Left lobe of liver (tissue), 2 donors: ENCODE measurements at regions not wholly inside any gene's neighbourhood (a gene's known extent, or its start where the extent isn't known, plus 50 kb on each side); places are given as distances from the start of the nearest gene placed in this dataset.

Experiments used
- ATAC-seq: fragments of 200-7000 bp; cut with Tn5 transposase; one replicate; pipeline ENCODE4 v1.9.1; 2020; ENCODE audit warnings: mild to moderate bottlenecking, moderate library complexity
- DNase-seq: peaks from one replicate; pipeline ENCODE4 v3.0.0-alpha.2; 2020; ENCODE audit warnings: low spot score
- donor health status: DM: no; HTN: no; CAD: no; lungs with moderate emphysema.
- donor health status: DM: no; HTN: yes; CAD: no.

DNA sequence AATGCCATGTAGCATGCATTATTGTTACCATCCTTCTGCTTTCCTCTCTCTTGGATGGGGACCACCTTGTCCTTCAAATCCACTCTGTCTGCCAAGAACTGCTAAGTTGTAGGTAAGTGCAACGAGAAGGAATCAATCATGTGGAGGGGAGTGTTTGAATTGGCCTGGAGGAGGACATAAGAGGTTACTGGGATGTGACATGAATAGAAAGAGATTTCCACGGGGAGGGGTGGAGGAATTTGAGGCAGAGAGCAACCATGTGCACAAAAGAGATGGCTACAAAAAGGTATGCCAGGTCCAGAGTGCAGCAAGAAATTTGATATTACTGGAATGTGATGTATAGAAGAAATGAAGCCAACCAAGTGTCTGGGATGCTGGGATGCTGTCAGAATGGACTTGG lies 648.9 kb upstream of the KLF4 start:
- no peak for ATAC-seq

DNA sequence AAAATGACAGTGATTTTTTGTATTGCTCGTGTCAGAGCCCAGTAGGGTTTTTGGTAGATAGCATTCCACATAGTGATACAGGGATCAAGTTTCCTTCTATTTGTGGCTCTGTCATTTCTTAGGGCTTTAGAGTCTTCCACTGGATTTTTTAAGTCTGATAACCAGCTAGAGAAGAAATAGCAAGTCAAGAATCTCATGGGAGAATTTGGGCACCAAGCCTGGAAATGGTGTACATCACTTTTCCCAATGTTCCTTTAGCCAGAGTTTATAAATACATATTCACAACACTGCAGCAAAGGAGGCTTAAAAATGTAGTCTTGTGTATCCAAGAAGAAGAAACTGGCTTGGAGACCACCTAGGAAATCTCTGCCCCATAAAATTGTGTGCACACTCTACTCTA lies 647.1 kb upstream of the KLF4 start:
- DNase-seq = no peak
- no peak for ATAC-seq

More for the DNA sequence above, 648.9 kb upstream of the KLF4 start:
- no peak for DNase-seq

- DNase-seq (no peak), ATAC-seq (no peak)
These were observed 645.0 kb upstream of the KLF4 start for GRCh38 chr9:108134486-108135128.

DNA sequence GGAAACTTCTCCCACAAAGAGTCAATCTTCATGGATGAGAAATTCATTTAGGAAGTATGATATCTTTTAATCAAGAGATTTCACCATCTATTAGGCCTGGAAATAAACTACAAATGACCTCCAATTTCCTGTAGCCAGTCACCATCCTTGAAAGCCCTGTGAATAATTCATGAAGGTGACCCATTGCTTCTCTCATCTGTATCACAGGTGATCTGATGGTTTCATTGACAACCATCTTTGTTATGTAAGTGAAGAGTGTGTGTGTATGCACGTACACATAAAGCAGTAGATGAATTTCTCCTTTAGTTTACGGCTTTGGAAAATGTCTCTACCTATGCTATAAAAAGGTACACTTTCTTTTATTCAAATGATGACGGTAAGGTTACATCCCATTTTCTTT lies 644.1 kb upstream of the KLF4 start:
- no peak for DNase-seq
- no peak for ATAC-seq

DNA sequence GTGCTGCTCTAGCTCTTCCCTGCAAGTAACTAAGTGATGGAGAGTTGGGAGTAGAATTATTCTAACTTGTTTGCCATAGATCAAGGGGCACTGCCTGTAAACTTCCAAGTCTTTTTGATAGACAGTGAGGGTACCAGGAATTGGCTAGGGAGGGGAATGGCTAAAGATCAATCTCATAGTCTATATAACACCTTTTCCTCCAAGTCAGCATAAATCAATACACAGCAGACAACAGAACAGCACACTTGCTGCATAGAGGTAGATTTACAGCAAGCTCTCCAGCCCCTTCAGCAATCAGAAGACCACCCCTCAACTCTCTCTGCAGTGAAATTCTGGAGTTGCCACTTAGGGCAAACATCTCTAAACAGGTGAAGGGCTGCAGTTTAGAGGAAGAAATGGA lies 643.5 kb upstream of the KLF4 start:
- ATAC-seq (no peak), DNase-seq (no peak)

GRCh38 chr9:108130905-108131304 lies 641.3 kb upstream of the KLF4 start:
- ATAC-seq (no peak), DNase-seq (no peak)

GRCh38 chr9:108125625-108126024 lies 636.1 kb upstream of the KLF4 start:
- ATAC-seq (no peak), DNase-seq (no peak)

DNA sequence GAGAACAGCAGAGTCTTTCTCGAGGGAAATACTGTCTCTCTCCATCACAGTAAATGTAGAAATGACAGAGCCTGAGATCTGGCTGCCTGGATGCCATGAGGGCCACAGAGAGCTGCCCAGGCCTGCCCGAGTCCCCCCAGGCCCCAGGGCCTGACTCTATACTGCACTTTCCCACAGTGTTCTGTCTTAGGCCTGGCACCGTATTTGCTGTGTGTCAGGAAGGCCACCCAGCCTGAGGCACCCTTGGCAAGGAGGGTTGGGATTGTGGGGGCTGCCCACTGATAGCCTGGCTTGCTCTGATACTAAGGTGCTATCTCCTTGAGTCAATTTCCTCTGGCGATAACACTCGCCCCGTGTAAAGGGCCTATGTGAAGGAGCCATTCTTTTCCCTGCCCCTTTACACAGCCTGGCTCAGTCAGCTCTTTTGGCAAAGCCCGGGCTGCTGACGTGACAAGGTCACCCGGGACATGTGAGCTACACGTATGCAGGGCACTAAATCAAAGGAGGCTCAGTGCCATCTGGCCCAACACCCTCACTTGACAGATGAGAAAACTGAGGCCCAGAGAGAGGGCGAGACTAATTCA lies 630.1 kb upstream of the KLF4 start:
- peak; percentile 15 for ATAC-seq
- no peak for DNase-seq

GRCh38 chr9:108117795-108118194 lies 628.2 kb upstream of the KLF4 start:
- ATAC-seq (no peak), DNase-seq (no peak)

DNA sequence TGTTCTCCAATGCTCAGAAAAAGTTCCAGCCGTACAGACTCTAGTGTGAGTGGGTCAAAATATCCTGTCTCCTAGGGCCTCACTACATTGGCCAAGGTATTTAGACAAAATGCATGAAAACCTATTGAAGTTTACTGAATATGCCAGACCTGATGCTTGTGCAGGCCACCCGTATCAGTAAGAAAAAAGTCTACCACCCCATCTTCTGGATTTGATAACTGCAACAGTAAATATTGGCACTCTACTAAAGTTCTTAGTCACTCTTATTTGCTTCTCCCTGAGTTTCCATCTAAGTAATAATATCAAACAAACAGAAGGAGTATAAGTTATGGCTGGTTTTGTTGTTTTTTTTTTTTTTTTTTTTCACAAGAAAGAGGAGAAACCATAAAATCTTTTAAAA lies 627.7 kb upstream of the KLF4 start:
- no peak for DNase-seq
- ATAC-seq = no peak

- DNase-seq = no peak
- no peak for ATAC-seq
These were observed 624.0 kb upstream of the KLF4 start for GRCh38 chr9:108113596-108113995.

- DNase-seq (no peak), ATAC-seq (no peak)
These were observed 620.5 kb upstream of the KLF4 start for GRCh38 chr9:108109927-108110690.

DNA sequence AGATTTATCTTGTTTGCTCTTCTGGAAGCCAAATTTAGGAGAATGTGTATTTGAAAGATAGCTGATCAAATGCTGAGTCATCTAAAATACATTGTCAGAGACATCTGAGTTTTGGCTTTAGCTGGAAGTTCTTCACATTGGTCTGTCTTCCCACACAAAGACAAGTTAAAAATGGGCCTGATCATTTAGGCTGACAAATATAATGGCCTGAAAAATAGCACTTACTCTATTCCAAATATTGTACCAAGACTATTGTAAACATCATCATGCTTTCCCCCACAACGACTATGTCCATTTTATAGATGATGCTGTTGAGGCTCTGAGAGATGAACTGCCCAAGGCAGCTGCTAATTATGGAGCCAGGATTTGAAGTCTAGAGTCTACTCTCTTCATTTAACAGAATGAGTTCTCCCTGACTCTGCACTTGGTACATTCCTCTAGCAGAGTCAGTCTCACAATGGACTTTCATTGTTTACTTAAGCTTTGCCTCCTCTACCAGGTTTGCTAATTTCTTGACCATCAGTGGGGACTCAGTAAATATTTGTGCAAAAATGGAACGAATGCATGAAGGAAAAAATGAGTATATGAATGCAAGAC lies 619.4 kb upstream of the KLF4 start:
- ATAC-seq = peak; percentile 75

DNA sequence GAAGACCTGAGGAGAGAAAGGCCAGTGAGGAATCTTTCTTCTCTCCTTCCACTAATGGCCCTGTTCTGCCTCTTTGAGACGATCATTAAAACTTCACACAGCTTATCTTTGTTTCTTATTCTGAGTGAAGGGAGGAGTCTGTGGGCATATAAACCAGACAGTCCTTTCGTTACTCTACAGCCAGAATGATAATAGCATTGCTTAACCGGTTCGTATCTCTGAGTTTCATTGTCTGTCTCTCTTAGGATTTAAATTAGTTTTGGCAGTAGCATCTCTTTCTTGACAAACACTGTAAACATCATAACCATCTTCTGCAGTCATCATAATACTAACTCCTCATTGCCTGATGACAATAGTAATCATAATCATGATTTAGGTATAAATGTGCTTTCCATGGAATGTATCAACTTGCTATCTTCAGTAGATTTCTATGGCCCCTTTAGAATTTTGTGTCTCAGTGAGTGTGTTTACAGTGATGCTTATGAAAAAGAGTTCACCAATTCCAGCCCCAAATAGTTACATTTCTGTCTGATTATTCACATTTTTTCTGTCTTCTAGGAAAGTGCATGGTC lies 618.8 kb upstream of the KLF4 start:
- ATAC-seq (no peak), DNase-seq (no peak)

More for the DNA sequence above, 619.4 kb upstream of the KLF4 start:
- no peak for DNase-seq

- no peak for DNase-seq
- no peak for ATAC-seq
These were observed 616.3 kb upstream of the KLF4 start for GRCh38 chr9:108105885-108106284.

DNA sequence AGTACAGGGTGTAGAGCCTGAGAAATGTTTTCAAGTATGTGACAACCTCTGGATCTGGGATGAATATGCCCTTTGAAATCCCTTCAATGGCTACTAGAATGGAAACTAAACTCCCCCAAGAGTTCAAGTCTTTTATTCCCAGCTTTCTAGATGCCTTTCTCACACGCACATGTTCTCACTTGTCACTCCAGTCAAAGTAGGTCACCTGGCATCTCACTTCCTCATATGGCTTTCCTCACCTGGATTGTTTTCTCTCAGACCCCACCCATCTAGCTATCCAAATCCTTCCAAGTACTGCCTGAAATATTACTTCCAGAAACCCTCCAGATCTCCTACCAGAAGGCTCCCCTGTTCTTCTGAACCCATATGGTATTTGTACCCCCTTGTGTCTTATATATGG lies 615.4 kb upstream of the KLF4 start:
- DNase-seq (no peak), ATAC-seq (no peak)

- no peak for DNase-seq
- no peak for ATAC-seq
These were observed 613.6 kb upstream of the KLF4 start for GRCh38 chr9:108103046-108103693.

GRCh38 chr9:108101410-108101809 lies 611.8 kb upstream of the KLF4 start:
- ATAC-seq (no peak), DNase-seq (no peak)

DNA sequence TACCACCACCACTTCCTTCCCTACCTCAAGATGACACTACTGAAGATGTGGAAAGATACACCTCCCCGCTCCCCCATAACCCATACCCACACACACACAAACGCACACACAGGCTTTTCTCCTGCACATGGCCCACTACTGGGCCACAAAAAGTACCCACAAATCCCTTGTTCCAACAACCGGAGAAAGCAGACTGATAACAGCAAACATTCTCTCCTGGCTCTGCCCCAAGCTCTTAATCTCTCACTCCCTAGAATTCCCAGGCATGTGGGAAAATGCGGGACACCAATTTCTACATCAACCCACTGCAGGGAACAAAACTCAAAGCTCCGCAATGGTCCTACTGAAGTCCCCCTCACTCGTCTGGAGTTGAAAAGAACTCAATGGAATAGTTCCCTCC lies 611.0 kb upstream of the KLF4 start:
- DNase-seq (no peak), ATAC-seq (no peak)

DNA sequence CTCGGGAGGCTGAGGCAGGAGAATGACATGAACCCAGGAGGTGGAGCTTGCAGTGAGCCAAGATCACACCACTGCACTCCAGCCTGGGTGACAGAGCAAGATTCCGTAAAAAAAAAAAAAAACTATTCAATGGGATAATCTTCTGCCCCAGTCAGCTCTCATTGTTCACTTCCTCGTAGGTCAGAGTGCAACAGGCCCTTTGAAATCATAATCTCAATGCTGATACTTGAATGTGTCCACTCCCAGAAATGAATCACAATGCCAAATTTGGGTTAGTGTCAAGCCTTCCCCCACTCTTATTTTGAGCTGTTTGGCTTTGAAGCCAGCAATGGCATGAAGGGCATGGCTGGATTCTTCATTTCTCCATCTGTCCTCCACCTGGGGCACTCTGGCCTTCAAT lies 610.3 kb upstream of the KLF4 start:
- DNase-seq = no peak
- peak; percentile 40 for ATAC-seq

DNA sequence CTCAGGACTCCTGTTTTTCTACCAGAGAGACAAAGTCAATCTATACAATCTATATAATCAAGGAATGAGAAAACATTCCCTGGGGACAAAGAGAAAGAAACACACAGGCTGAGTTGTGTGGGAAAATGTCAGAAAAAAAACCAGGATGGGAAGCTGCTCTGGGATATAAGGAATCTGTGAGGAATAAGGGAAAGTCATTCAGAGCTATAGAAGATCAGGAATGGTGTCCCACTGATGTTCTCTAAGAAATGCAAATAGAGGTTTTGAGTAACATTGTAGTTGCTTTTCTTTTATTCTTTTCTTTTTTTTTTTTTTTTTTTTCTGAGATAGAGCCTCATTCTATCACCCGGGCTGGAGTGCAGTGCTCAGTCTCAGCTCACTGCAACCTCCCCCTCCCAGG lies 605.9 kb upstream of the KLF4 start:
- DNase-seq = no peak
- ATAC-seq = no peak
